Endothelial cell of umbilical vein (primary cell): ENCODE measurements at regions not wholly inside any gene's neighbourhood (a gene's known extent, or its start where the extent isn't known, plus 50 kb on each side); places are given as distances from the start of the nearest gene placed in this dataset.

Source experiments
- BruUV-seq: library from RNA; stranded (reverse); fragments of 400-500 nt; replicated peaks from 2 replicates; lab custom pipeline; 2021; lab: Mats Ljungman, UMichigan
- CTCF ChIA-PET: fragments of 300-600, 350-600 bp; sonication (Branson Sonifier 250); formaldehyde crosslinking; loops from one replicate; lab custom pipeline; 2021; ENCODE audit warnings: antibody characterized with exemption, inconsistent platforms; lab: Charles Lee
- POLR2A ChIA-PET: fragments of 300-600, 350-600 bp; sonication (Branson Sonifier 250); formaldehyde crosslinking; loops from one replicate; lab custom pipeline; 2021; ENCODE audit warnings: antibody characterized with exemption, inconsistent platforms; lab: Charles Lee
- DNase-seq: peaks from one replicate; pipeline ENCODE4 v3.0.0-alpha.2; 2011; ENCODE audit warnings: low read depth, low spot score
- FAIRE-seq: peaks from 2 replicates; lab custom pipeline; 2011; peaks lifted over from hg19 to GRCh38; lab: Jason Lieb, UNC
- H2AFZ ChIP-seq: 2 replicates; pipeline ENCODE4 v1.6.0; 2012; ENCODE audit warnings: low read depth, low read length, control low read depth, inconsistent platforms
- H3K27ac ChIP-seq: 2 replicates; pipeline ENCODE4 v1.5.1; 2011; ENCODE audit warnings: low read depth, mild to moderate bottlenecking, control low read depth, low read length, moderate library complexity; ENCODE audit not compliant: insufficient read depth
- H3K27me3 ChIP-seq, 2 experiments: 2 replicates each; pipeline versions ENCODE4 v1.6.0 to v1.6.1; 2011; ENCODE audit warnings: low read length in 2 of 2, mixed read lengths in 1 of 2; ENCODE audit not compliant: control insufficient read depth in 2 of 2, insufficient read depth in 2 of 2
- H3K36me3 ChIP-seq, 2 experiments: 2 replicates in 1 of 2; 3 replicates in 1 of 2; pipeline ENCODE4 v1.5.1; 2011; ENCODE audit warnings: low read length in 2 of 2, mild to moderate bottlenecking in 1 of 2, moderate library complexity in 1 of 2; ENCODE audit not compliant: control insufficient read depth in 2 of 2, insufficient read depth in 2 of 2; ENCODE audit errors: extremely low read depth in 1 of 2
- H3K4me1 ChIP-seq: 3 replicates; pipeline ENCODE4 v1.5.1; 2011; ENCODE audit warnings: mild to moderate bottlenecking, low read length; ENCODE audit not compliant: control insufficient read depth, insufficient read depth; ENCODE audit errors: extremely low read depth
- H3K4me2 ChIP-seq: 2 replicates; pipeline ENCODE4 v1.6.1; 2011; ENCODE audit warnings: low read length, control low read depth, mixed read lengths; ENCODE audit not compliant: insufficient read depth
- H3K4me3 ChIP-seq, 3 experiments: fragments of 200-600 bp in 1 of 3; sonication (generic), shearing (Covaris generic) in 1 of 3; replicated peaks in 1 of 3; 2 replicates each; pipeline ENCODE4 v1.5.1; 2011 to 2016; ENCODE audit warnings: control low read depth in 3 of 3, low read length in 3 of 3, mild to moderate bottlenecking in 2 of 3, inconsistent platforms in 1 of 3, low read depth in 1 of 3, moderate library complexity in 1 of 3; ENCODE audit not compliant: insufficient read depth in 1 of 3
- H3K79me2 ChIP-seq: 2 replicates; pipeline ENCODE4 v1.6.0; 2012; ENCODE audit warnings: low read length, inconsistent platforms; ENCODE audit not compliant: control insufficient read depth, insufficient read depth
- H3K9ac ChIP-seq: replicated peaks from 2 replicates; pipeline ENCODE3; 2011; ENCODE audit warnings: low read length, control low read depth; ENCODE audit not compliant: insufficient read depth; ENCODE audit errors: extremely low read depth
- H3K9me1 ChIP-seq: replicated peaks from 3 replicates; pipeline ENCODE4 v1.6.0; 2011; ENCODE audit warnings: mild to moderate bottlenecking, low read length; ENCODE audit not compliant: control insufficient read depth, insufficient read depth; ENCODE audit errors: extremely low read depth
- H3K9me3 ChIP-seq: replicated peaks from 2 replicates; pipeline ENCODE4 v1.5.1; 2012; ENCODE audit warnings: low read length, inconsistent platforms; ENCODE audit not compliant: control insufficient read depth, insufficient read depth
- H4K20me1 ChIP-seq: replicated peaks from 2 replicates; pipeline ENCODE3; 2011; ENCODE audit warnings: mild to moderate bottlenecking, low read length; ENCODE audit not compliant: control insufficient read depth, insufficient read depth; ENCODE audit errors: extremely low read depth
- CTCF ChIP-seq, 2 donors: IDR thresholded peaks; 1 replicate in 1 of 2; 2 replicates in 1 of 2; pipeline ENCODE4 v1.5.1; 2011; ENCODE audit warnings: low read length in 2 of 2, mild to moderate bottlenecking in 2 of 2, moderate library complexity in 2 of 2, control low read depth in 1 of 2, inconsistent platforms in 1 of 2, low read depth in 1 of 2; ENCODE audit not compliant: insufficient read depth in 1 of 2; ENCODE audit errors: extremely low read depth in 1 of 2
- EZH2 ChIP-seq: IDR thresholded peaks from 2 replicates; pipeline ENCODE4 v1.6.1; 2012; ENCODE audit warnings: borderline replicate concordance, low read depth, mild to moderate bottlenecking, moderate library complexity, low read length, inconsistent platforms; ENCODE audit not compliant: severe bottlenecking
- FOS ChIP-seq: IDR thresholded peaks from 2 replicates; pipeline ENCODE4 v1.6.1; 2011; ENCODE audit warnings: mild to moderate bottlenecking, low read length, moderate library complexity, borderline replicate concordance; ENCODE audit not compliant: insufficient read depth
- GATA2 ChIP-seq: IDR thresholded peaks from 2 replicates; pipeline ENCODE4 v1.7.0; 2011; ENCODE audit warnings: low read depth, mild to moderate bottlenecking, moderate library complexity, mixed read lengths, low read length; ENCODE audit not compliant: insufficient read length, insufficient read depth
- JUN ChIP-seq: IDR thresholded peaks from 2 replicates; pipeline ENCODE4 v1.6.1; 2011; ENCODE audit warnings: borderline replicate concordance, low read depth; ENCODE audit not compliant: insufficient read length, insufficient read depth
- MAX ChIP-seq: IDR thresholded peaks from 2 replicates; pipeline ENCODE4 v1.6.1; 2011; ENCODE audit not compliant: insufficient read depth, insufficient read length
- MYC ChIP-seq: IDR thresholded peaks from one replicate; pipeline ENCODE4 v1.6.1; 2011; ENCODE audit warnings: mild to moderate bottlenecking, low read depth, low read length
- POLR2A ChIP-seq: IDR thresholded peaks from 2 replicates; pipeline ENCODE4 v1.6.1; 2012; ENCODE audit warnings: low read depth, mild to moderate bottlenecking, control low read depth, low read length
- POLR2AphosphoS5 ChIP-seq: IDR thresholded peaks from 2 replicates; pipeline ENCODE4 v1.6.1; 2012; ENCODE audit warnings: low read depth, mild to moderate bottlenecking, control low read depth, low read length, moderate library complexity; ENCODE audit not compliant: insufficient read depth
- dilution Hi-C: fragments of 300-500 bp; cut with MboI; formaldehyde crosslinking; loops from one replicate; pipeline ENCODE4 v1.15.0; 2019; ENCODE audit warnings: low sequenced_read_pairs; ENCODE audit not compliant: extremely low pct_ligation_motif_present
- intact Hi-C: fragments of 100-400 bp; cut with micrococcal nuclease; formaldehyde crosslinking; loops from one replicate; pipeline ENCODE4 v1.10.0; 2022

GRCh38 chr1:8139941-8140340 is 113.8 kb upstream of the ERRFI1 start:
- H3K36me3 ChIP-seq = no peaks in the 10 kb centered on the region
- no peak for FAIRE-seq
- H3K4me3 ChIP-seq = no peak overlapping the region
- intact Hi-C loops (loop anchor here (5.0 kb wide), 1 partner anchor 113 kb away; the partner anchor contains the start of gene ERRFI1), dilution Hi-C loops (no loop called here)
- H3K9me3 ChIP-seq = no peaks in the 10 kb centered on the region
- POLR2A ChIA-PET = no interaction called here
- H2AFZ ChIP-seq = no peak overlapping the region
- no peak overlapping the region for H3K9ac ChIP-seq
- H3K27ac ChIP-seq = no peak overlapping the region
- no peak for DNase-seq
- no TSS peak for BruUV-seq
- H3K4me2 ChIP-seq = no peak overlapping the region
- TF ChIP-seq MYC = no peak
- no peak for TF ChIP-seq GATA2
- TF ChIP-seq JUN = no peak
- TF ChIP-seq POLR2A = no peak
- no peak for TF ChIP-seq CTCF (IDR thresholded peaks at IDR 0.05; ENCODE audit: extremely low read depth in 1 of 2, insufficient read depth in 1 of 2, low read depth in 1 of 2, low read length in 2 of 2)
- TF ChIP-seq POLR2AphosphoS5 = no peak
- TF ChIP-seq MAX = no peak
- TF ChIP-seq FOS = no peak
- TF ChIP-seq EZH2 = no peak
- H4K20me1 ChIP-seq = no peaks in the 10 kb centered on the region
- H3K79me2 ChIP-seq = no peaks in the 10 kb centered on the region
- peaks cover 19% of the 10 kb centered on the region for H3K4me1 ChIP-seq
- H3K9me1 ChIP-seq = no peaks in the 10 kb centered on the region
- no peaks in the 10 kb centered on the region for H3K27me3 ChIP-seq
- CTCF ChIA-PET = interaction anchor here (1.4 kb wide), 1 partner anchor 15 kb away, joined by 3 read pairs; no protein-coding TSS in a partner anchor
